OCI-M1 (cell line): ENCODE measurements at regions not wholly inside any gene's neighbourhood (a gene's known extent, or its start where the extent isn't known, plus 50 kb on each side); places are given as distances from the start of the nearest gene placed in this dataset.

Experiments used
- DNase-seq: peaks from one replicate; lab custom pipeline; 2025; lab: John Stamatoyannopoulos, UW

GRCh38 chr7:21092766-21093702 is 306.3 kb upstream of the SP8 start:
- no peak for DNase-seq

GRCh38 chr7:21094589-21094988 is 307.9 kb upstream of the SP8 start:
- DNase-seq: no peak

GRCh38 chr7:21099432-21099831 is 312.7 kb upstream of the SP8 start:
- DNase-seq: no peak

GRCh38 chr7:21099955-21100354 is 313.3 kb upstream of the SP8 start:
- no peak for DNase-seq

- no peak for DNase-seq
Measured at GRCh38 chr7:21101541-21101940, 314.9 kb upstream of the SP8 start.

- no peak for DNase-seq
Measured at GRCh38 chr7:21103426-21104123, 316.9 kb upstream of the SP8 start.

GRCh38 chr7:21104124-21104500 is 317.4 kb upstream of the SP8 start:
- no peak for DNase-seq

- DNase-seq: no peak
Measured at GRCh38 chr7:21106296-21106732, 319.6 kb upstream of the SP8 start.

GRCh38 chr7:21107101-21107500 is 320.4 kb upstream of the SP8 start:
- DNase-seq: no peak

GRCh38 chr7:21108182-21108581 is 319.7 kb upstream of the SP4 start:
- DNase-seq: no peak

GRCh38 chr7:21113609-21114415 is 314.1 kb upstream of the SP4 start:
- DNase-seq: no peak

- DNase-seq: no peak
Measured at GRCh38 chr7:21123586-21123985, 304.3 kb upstream of the SP4 start.

- no peak for DNase-seq
Measured at GRCh38 chr7:21125297-21125696, 302.6 kb upstream of the SP4 start.

GRCh38 chr7:21128062-21128817 is 299.6 kb upstream of the SP4 start:
- DNase-seq: no peak

GRCh38 chr7:21131897-21132296 is 296.0 kb upstream of the SP4 start:
- DNase-seq: no peak

GRCh38 chr7:21134631-21135030 is 293.3 kb upstream of the SP4 start:
- DNase-seq: no peak

- DNase-seq: no peak
Measured at GRCh38 chr7:21135437-21135836, 292.4 kb upstream of the SP4 start.

GRCh38 chr7:21137640-21138039 is 290.2 kb upstream of the SP4 start:
- no peak for DNase-seq

- no peak for DNase-seq
Measured at GRCh38 chr7:21140622-21141021, 287.3 kb upstream of the SP4 start.

GRCh38 chr7:21141476-21141875 is 286.4 kb upstream of the SP4 start:
- DNase-seq: no peak

- no peak for DNase-seq
Measured at GRCh38 chr7:21142081-21142480, 285.8 kb upstream of the SP4 start.
